KG1 (cell line): ENCODE measurements at regions not wholly inside any gene's neighbourhood (a gene's known extent, or its start where the extent isn't known, plus 50 kb on each side); places are given as distances from the start of the nearest gene placed in this dataset.
"Not testable (repeated sequence)": the region's sequence is repeated elsewhere in the genome, so short reads cannot be mapped to it uniquely, and the experiment has no call there.

Experiments used
- DNase-seq: peaks from one replicate; lab custom pipeline; 2025; lab: John Stamatoyannopoulos, UW

- DNase-seq = no peak
These were observed 139.6 kb upstream of the DCC start for GRCh38 chr18:52200406-52200805.

GRCh38 chr18:52200921-52201663 lies 138.9 kb upstream of the DCC start:
- DNase-seq = no peak

GRCh38 chr18:52208646-52209045 lies 131.4 kb upstream of the DCC start:
- no peak for DNase-seq

DNA sequence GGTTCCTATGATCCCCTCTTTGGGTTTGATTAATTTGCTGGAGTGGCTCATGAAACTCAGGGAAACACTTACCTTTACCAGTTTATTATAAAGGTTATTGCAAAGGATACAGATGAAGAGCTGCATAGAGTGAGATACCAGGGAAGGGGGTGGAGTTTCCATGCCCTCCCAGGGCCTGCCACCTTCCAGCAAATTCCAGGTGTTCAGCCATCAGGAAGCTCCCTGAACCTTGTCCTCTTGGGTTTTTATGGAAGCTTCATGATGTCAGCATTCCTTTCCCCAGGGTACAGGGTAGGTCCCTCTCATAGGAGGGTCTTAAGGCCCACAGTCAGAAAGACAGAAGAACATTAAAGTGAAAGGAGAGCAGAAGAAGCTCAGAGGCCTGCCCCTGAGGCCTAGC lies 123.9 kb upstream of the DCC start:
- DNase-seq = no peak

GRCh38 chr18:52216666-52217065 lies 123.3 kb upstream of the DCC start:
- DNase-seq = no peak

- DNase-seq = no peak
These were observed 120.9 kb upstream of the DCC start for GRCh38 chr18:52219102-52219501.

DNA sequence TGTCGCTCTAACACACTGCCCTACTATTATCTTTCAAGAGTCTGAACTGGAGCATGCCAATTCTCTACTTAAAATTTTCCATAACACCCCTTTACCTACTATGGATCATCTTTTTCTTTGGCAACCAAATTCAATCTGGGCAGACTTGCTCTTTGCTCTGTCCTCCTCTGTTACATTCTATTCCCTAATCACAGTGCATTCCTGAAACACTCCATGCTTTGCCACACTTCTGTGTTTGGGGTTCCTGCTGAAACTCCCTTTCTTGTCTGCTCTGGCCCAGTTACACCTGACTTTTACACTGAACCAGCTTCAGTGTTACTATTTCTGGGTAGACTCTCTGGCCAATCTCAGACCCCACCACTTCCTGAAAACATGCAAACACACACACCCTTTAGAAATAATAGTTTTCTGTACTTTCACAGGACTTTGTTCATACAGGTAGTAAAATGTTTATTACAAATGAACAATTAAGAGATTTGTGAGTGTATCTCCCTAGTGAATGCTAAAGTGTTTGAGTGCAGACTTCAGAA lies 119.9 kb upstream of the DCC start:
- DNase-seq = no peak

DNA sequence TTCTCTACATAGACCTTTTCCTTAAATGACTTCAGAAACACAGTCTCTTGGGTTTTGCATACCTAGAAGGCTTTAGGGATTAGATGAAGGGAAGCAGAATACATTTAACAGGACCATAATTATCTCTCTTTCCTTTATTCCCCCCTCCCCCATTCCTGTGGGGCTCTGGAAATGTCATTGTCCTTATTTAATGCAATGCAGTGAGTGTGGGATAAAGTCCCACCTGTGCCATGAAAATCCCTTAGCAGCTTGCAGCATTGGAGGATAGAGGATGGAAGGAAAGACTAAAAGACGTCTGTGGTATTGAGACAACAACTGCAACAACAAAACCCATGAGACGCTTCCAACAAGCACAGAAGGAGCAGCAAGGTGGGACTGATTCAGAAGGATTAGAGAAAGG lies 117.8 kb upstream of the DCC start:
- no peak for DNase-seq

- DNase-seq = no peak
These were observed 112.5 kb upstream of the DCC start for GRCh38 chr18:52227536-52227935.

DNA sequence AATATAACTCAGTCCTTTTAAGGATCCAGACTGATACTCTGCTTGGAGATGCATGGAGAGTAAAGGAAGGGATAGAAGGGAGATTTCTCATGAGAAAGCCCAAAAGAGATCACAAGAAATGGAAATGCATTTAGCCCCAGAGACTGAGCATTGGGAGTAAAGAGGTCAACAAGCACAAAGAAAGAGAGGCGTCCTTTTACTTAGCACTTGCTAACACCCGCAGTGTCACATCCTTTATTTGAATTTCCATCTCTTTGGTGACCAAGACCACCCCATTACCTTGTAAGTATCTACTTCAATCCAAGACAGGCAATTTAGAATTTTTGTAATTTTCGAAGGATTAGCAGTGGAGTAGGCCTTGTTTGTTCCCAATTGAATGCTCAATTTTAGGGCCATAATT lies 111.8 kb upstream of the DCC start:
- no peak for DNase-seq

DNA sequence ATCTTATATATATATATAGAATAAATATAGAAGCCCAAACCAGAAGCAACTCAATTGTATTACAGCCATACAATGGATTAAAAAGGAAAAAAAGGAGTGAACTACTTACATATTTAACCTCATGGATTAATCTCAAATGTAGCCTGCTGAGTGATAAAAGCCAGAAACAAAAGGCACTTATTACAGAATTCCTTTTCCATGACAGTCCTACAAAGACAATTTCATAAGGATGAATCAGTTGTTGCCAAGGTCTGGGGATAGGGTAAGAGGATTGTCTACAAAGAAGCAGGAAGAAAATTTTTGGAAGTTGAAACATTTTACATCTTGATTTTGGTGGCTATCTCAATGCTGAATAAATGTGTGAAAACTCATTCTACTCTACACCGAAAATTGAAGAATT lies 103.9 kb upstream of the DCC start:
- DNase-seq = no peak

DNA sequence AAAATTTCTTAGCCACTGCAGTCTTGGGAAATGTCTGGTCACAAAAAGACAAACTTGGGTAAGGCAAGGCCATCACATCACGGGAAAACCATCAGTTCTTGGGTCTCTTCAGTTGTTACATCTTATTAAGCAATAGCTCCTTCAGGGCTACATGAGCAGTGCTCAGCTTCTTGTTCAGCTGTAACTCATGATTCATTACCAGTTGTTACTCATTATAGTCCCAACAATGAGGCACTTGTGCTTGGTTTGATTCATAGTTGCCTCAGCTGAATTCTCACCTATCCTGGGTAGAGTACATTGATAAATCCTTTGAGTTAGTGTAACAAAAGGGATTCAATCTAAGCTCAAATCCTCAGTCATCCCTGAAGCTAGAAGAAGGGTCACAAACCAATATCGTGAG lies 102.4 kb upstream of the DCC start:
- no peak for DNase-seq

DNA sequence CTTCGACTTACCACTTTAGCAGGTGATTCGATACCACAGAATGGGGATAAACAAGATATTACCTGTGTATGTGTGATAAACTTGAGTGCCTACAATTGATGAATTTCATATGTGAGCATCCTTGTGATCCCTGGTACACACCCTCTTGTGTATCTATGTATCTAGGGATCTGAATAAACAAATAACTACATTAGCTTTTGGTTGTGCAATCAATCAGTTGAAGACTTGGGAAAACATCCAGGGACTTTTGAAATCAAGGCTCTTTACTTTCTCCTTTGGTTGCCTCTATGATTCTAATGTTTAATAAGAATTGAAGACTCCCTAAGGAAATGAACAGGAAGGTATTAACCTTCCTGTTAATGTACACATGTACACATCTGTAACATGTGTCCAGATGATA lies 97.3 kb upstream of the DCC start:
- no peak for DNase-seq

- DNase-seq = no peak
These were observed 95.3 kb upstream of the DCC start for GRCh38 chr18:52244658-52245057.

DNA sequence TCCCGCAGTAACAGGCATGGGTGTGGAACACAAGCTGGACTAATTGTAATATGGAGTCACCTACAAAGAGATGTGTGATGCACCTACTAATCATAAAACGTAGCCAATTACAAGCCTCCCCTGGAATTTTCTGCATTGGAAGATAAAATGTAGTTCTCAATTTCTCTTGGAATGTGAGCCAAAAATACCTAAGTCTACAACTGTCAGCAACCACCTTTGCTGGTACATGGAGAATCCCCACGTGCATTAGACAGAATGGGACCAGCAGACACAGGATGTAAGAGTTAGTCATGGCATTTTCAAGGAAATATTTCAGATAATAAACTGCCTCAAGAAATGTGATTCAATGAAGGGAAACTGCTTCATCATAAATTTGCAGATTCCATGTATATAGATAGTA lies 85.6 kb upstream of the DCC start:
- no peak for DNase-seq

- DNase-seq = not testable (repeated sequence)
These were observed 82.6 kb upstream of the DCC start for GRCh38 chr18:52257417-52257816.

DNA sequence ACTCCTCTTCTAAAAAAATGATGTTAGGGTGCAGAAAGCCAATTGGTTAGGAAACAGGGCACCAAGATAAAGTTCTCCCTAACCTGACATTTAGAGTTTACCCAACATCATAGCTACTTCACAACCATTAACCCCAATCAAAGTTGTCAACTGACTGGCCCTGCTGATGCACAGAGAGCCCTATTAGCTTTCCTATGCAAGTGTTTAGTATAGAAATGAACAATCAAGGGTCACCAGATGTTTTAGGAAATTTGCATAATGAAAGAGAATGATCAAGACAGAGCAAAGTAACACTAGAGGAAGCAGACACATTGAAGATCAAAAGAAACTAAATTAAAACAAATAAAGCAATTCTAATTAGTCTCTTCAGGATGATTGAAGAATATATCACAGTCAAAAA lies 64.2 kb upstream of the DCC start:
- DNase-seq = no peak

DNA sequence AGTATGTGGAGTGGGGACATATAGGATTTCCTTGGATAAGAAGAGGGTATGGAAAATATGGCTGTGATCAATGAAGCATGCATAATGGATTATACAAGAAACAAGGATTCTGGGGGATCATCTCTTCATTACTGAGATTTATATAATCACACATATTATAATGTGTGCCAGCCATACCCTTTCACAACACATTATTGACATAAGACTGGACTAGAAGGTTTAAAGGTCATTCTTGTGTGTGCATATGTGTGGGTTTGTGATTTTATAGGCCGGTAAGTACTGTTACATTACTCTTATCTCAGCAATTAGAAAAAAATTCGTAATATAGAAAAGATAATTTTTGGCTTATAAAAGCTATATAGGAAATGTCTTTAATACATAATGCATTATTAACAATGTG lies 62.2 kb upstream of the DCC start:
- no peak for DNase-seq

DNA sequence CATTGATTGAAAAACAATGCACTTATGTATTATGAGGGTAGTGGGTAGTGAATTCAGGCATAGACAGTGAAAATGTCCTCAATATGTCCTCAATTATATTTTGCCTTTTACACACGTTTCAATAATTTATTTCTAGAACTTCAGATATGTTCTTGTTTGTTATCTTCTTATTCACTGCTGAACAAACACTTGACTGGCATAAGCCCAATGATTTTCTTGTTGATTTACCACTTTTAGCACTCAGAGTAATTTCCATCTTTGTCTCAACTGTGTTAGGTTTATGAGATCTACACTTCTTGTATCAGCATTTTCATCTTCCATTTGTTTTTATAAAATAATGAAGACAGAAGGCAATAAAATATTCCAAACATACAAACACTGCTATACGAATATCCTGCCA lies 61.8 kb upstream of the DCC start:
- no peak for DNase-seq

DNA sequence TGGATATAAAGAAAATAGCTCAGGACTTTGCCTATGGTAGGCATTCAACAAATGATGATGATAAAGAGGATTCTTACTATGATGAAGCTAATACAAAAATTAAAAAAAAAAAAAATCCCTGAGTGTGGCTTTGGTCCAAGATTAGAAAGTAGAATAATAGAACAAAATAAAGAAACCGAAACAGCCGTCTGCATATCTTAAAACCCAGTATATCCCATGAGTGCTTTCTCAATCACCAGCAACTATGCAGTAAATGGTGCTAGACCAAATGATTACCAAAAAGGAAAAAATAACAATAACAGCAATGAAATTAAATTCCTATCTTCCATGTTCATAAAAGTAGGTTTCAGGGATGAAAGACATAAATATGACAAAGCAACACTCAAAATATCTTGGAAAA lies 59.3 kb upstream of the DCC start:
- no peak for DNase-seq

- no peak for DNase-seq
These were observed 56.1 kb upstream of the DCC start for GRCh38 chr18:52283927-52284326.

GRCh38 chr18:52286675-52287074 lies 53.3 kb upstream of the DCC start:
- DNase-seq = no peak

DNA sequence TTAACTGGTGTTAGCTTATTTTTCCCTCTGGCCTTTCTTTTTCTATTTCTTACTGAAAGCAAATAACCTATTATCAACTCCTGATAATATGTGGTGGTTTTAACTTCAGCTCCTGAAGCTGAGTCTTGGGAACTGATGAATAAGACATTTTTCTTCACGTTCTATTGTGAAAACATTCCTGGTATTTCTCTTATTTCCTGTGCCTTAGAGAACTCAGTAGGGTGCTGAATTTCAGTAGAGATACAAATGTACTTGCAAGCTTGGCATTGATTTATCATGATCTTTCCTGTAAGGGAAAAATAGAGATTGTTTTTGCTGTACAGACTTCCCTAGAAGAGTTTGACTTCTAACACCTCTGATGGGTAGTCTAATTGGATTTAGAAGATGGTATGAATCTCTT lies 52.8 kb upstream of the DCC start:
- DNase-seq = no peak

DNA sequence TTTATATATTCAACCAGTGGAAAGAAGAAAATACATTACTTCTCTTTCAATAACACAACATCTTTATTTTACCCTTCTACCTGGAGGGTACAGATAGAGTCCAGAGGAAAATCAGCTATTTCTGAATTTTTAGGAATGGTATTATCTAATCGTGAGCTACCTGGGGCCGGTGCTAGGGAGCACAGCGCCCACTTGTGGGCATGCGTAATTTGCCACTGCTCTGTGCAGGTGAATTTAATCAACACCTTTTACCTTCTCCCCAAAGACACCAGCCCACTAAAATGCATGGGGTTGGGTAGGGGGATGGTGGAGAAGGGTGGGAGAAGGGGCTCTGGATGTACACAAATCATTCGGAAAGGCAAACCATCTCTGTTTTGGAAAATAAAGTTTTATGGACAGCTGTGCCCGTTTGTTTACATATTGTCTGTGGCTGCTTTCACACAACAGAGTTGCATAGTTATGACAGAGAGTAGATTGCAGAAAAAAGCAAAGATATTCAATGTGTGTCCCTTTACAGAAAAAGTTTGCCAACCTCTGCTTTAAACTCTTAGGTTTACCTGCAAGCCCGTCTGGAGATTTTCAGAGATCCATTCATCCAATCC lies 51.5 kb upstream of the DCC start:
- DNase-seq = no peak
